ENCODE measurements at regions not wholly inside any gene's neighbourhood (a gene's known extent, or its start where the extent isn't known, plus 50 kb on each side); places are given as distances from the start of the nearest gene placed in this dataset.

DNA sequence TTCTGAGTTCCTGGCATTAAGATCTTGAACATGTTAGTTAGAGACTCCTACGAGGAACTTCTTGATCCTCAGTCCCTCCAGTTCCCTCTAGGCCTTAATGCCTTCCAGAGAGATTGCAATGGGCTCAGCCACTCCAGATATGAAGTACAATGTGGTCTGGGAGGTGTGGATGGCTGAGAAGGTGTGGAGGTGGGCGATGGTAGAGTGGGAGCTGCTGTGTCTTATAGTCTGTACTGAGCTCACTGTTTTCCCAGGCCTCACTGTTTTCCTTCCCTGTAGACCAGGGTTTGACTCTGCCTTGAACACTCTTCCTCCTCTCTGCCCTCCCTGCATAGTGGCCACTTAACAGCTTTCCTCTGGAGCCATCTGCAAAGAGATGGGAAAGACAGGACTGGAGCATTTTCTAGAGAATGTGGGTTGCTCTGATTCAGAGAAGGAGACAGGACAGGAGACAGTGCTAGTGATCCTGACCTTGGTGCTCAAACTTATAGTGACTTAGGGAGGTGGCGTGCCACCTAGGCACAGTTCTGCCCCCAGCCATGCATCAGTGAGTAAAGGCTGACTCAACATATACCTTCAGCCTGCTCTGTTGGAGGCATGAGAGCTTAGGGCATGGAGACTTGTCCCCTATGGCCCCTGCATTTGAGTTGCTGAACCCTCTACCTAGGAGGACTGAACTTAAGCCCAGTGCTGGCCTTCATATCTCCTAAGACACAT lies 129.7 kb downstream of the TDRD15 start:
- DNase-seq (ENCODE audit: extremely low read depth in 1 of 2, low read depth in 1 of 2), result no peak

DNA sequence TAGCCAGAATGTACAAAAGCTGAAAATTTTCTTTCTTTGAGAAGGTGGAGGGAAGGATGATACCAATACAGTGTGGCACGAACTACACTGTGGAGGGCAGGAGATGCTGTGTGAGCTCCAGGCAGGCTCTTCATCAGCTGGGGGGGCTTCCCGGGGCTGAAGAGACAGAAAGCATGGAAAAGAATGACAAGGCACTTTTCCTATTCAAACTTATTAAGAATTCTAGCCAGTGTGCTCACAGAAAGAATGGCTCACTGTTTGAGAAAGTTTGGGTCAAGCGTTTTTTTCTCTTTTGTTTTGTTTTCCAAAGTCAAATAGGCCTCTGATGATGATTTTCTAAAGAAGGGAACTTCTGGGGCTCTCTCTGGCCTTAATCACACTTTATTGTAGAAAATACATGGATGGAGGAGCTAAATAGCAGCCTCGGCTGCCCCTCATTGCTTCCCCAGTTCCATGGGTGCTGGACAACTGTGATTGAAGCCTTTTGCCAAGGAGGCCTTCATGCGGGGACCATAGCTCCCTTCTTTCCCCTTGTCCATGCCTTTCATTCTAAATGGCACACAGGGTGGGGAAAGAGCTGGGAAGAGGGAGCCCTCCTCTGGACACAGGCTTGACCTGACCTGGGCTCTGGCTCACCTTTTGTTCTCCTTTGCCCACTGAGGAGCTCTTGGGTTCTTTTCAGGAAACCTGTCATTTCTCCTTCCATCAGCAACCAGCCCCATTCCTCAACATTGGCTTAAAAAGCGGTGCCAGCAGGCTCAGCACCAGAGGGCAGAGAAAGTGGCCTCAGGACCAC lies 130.6 kb downstream of the TDRD15 start:
- DNase-seq (ENCODE audit: extremely low read depth in 1 of 2, low read depth in 1 of 2), result no peak

DNA sequence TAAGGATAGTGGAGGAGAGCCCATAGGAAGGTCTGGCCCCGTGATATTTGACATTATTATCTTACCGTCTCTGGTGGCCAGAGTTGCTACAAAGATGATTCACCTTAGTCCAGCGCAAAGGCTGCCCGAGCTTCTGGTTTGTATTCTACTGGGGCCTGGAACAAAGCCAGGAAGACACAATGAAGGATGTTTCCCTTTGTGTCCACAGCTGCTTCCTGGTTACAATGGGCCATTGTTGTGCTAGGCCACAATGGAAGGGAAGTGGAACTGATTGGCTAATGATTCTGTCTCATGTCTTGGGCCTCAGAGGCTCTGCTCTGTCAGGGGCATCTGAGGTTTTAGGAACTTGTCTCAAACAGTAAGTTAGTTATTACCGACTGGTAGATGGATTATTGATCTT lies 132.2 kb downstream of the TDRD15 start:
- no peak for DNase-seq (ENCODE audit: extremely low read depth in 1 of 2, low read depth in 1 of 2)

DNA sequence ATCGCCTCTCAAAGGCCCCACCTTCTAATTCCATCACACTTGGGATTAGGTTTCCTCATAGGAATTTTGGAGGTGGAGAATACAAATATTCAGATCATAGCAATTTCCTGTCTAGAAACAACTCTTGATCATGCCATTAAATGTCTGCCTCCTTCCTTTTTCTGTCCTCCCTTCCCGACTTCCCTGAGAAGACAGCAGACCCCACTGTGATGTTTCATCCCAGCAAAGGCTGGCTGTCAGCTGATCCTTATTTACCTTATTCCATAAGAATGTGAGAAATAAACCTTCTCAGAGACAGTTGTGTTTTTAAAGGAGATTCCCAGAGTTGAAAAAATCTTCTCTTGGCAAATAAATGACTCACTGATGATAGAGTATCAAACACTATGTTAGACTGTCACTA lies 133.9 kb downstream of the TDRD15 start:
- DNase-seq (ENCODE audit: extremely low read depth in 1 of 2, low read depth in 1 of 2), result no peak

DNA sequence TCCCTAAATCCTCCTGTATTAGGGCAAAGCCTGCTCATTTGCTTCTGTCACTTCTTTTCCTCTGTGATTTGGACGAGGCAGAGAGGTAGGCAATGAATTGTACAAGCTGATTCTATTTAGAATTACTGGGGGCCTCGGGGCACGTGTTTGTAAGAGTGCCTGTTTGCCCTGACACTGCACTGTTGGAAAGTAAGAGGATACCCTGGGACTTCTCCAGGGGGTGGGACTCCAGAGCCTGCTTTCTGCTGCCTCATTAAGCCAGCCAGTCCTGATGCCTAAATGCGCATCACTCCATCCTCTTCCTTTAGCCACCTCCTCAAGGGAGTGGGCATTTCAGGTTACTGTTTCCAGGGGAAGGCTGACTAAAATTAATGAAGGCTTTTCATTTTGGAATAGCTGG lies 134.3 kb downstream of the TDRD15 start:
- DNase-seq (ENCODE audit: extremely low read depth in 1 of 2, low read depth in 1 of 2), result no peak

DNA sequence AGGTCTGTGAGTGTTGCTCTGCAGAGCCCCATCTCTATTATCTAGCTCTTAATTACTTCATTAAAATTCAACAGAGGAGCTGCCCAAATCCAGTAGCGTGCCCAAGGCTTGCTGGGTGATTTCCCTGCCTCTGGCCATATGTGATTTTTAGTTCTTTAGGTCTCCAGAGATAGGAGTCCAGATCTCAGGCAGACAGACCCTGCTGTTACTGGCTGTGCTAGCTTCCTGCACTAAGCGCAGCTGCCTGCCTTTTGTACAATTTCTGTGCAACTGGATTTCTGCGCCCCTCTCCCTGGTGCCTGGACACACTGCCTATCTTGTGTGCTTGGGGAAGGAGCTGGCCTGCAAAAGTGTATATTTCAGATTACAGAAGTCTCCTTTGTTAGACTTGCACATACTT lies 136.5 kb downstream of the TDRD15 start:
- DNase-seq (ENCODE audit: extremely low read depth in 1 of 2, low read depth in 1 of 2), result no peak

DNA sequence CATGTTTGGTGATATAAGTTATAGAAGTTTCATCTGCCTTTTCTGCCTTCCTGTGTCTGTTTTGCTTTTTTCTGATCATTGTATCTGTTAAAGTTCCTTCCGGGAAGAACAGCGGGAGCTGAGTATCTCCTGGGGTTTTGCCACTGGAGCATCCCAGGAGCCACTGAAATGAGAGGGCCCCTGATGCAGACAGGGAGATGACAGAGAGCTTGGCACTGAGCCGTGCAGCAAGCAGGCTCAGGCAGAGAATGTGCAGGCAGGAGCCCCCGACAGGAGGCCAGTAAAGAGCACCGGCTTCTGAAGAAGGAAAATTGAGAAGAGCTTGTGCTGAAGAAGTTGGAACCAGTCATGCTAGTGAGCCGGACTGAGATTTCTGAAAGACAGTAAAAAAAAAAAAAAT lies 137.8 kb downstream of the TDRD15 start:
- DNase-seq (ENCODE audit: extremely low read depth in 1 of 2, low read depth in 1 of 2), result no peak

DNA sequence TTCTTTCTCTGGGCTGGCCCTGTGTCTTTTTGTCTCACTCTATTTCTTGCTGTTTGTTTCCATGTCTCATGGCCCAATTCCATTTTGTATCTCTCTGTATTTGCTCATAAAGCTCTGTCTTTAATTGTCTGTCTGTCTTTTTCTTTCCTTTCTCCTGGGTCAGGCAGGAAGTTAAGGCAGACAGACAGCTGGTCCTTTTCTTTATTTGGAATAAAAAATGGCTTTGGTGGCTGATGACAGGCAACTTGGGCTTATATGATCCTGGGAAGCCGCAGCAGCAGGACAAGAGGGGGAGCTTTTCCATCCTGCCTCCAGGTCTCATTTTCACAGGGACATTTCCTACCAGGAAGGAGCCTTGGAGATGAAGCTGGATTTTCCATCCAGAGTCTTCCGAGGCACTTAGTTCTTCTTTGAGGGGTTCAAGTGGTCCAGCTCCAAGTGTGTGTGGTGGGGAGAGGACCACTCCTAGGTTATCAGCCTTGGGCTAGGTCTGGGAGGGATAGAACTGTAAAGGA lies 138.7 kb downstream of the TDRD15 start:
- DNase-seq (ENCODE audit: extremely low read depth in 1 of 2, low read depth in 1 of 2), result no peak

DNA sequence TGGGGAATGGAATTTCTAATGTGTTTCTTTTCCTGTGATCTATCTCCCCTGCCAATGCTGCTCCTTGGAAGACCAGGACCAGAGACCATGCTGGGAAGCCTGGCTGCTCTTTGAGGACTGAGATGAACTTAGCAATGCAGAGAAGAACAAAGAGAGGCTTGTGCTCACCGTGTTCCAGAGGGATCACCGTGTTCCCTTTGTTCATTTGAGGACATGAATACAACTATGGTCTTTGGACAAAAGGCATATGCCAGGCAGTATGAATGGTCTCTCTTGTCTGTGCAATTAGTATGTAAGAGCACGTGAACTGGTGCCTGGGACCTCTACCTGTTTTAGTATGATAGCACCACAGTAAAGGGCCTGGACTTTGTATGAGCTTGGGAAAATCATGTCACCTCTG lies 139.9 kb downstream of the TDRD15 start:
- DNase-seq (ENCODE audit: extremely low read depth in 1 of 2, low read depth in 1 of 2), result no peak

DNA sequence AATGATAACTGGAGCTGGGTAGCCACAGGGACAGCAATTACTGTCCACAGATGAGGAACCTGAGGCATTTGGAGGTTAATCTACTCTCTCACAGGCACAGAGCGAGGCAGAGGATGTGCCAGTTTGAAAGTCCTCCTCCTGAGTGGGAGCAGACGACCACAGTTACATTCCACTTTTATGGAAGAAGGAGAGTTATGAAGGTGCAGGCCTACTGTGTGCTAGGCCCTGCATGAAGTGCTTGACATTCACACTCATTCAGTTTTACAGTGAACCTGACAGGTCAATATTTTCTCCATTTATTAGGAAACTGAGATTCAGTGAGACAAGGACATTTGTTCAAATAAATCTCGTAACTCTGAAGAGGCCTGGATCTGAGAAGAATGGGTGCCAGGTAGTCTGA lies 142.0 kb downstream of the TDRD15 start:
- no peak for DNase-seq (ENCODE audit: extremely low read depth in 1 of 2, low read depth in 1 of 2)

DNA sequence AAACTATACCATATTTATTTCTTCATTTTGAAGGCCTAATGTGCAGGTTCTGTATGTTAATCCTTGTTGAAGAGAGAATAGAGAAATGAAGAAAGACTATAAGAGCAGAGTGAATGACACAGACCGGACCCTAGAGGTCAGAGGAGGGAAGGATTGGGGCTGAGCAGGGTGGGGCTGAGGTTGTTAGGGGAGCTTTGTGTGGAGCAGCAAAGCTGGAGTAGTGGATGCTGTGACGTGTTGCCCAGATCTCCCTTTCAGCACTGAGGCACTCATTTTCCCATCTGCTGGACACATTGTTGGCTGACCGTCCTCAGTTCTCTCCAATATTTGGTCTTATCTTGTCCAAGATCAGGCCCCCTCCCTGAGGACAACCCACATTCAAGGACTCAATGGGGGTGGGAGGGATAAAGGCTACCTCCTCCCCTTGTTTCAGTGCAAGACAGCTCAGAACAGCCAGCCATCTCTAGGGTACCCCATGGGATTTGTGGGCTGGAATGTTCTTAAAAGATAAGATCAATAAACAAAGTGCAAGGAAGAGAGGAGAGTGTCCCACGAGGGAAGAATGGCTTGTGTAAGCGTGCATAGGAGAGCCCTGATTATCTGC lies 143.6 kb downstream of the TDRD15 start:
- no peak for DNase-seq (ENCODE audit: extremely low read depth in 1 of 2, low read depth in 1 of 2)

DNA sequence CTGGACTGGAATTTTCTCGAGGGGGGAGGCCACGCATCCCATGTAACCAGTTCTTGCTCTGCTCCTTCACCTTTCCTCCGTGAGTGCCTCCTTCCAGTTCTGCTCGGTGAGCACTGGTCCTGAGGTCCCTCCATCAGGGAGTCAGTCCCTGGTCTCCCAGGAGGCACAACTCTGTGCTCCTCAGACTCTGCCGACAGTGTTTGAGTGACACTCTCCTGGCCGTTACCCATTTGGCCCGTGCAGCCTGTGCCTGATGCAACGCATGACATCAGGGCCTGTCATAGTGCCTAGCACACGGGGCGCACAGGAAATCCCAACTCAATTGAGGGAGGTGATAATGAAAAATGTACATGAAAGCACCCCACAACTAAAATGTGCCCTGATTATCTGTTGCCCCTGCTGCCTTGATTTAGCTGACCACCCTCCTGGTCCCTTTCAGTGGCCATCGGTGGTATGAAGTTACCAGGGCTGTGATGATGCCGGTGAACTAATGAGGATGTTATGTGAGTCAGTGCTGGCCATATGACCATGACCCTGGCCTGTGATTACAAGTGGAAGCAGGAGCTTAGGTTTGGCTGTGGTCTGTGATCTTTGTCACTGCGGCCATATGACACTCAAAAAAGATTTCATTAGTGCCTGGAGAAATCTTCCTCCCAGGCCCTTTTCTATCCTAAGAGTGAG lies 144.6 kb downstream of the TDRD15 start:
- no peak for DNase-seq (ENCODE audit: extremely low read depth in 1 of 2, low read depth in 1 of 2)

DNA sequence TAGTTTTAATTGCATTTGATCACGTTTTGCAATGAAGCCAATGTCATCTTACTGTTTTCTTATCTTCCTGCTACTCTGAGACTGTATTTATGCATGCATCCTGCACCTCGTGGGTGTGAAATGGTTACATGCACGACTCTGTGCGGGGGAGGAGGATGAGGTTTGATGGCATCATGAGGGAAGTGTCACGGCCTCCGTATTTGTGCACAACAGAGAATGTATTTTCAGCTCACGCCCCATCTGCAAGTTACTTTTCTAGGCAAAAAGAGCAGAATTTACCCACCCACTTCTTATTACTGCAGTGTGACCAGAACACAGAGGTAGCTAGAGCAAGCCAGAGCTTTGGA lies 145.1 kb downstream of the TDRD15 start:
- DNase-seq (ENCODE audit: extremely low read depth in 1 of 2, low read depth in 1 of 2), result no peak

DNA sequence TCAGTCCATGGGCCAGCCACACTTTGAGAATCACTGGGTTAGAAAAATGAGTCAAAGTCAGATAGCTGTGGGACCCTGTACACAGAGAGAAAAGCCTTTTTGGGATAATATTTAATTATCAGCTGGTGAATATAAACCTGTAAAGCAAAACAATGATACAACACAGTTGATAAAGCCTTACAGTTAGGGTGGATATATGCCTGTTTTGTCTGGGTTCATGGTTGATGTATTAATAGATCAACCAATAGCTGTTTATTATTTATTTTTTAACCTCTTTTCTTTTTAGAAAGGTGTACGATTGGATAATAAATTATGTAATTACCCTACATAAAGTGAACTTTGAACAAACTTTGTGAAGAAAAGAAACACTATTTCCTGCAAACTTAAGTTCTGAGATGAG lies 145.6 kb downstream of the TDRD15 start:
- no peak for DNase-seq (ENCODE audit: extremely low read depth in 1 of 2, low read depth in 1 of 2)

DNA sequence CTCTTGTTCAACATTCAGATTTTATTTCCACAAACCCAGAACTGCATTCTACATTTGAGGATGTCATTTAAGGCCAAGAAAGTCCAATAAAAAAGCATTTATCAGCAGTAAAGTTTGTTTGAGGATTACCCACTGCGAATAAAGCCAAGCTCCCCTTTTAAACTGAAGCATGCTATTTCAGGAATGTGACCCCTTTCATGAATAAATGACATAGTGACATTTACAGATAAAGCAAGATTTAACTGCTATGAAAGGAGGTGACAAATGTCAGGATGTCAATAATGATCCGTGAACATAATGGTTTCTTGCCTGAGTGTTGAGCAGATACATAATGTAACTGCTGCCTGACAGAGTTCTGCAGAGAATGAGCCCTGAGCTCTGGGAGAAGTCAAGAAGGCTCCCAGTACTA lies 146.3 kb downstream of the TDRD15 start:
- DNase-seq (ENCODE audit: extremely low read depth in 1 of 2, low read depth in 1 of 2), result no peak

DNA sequence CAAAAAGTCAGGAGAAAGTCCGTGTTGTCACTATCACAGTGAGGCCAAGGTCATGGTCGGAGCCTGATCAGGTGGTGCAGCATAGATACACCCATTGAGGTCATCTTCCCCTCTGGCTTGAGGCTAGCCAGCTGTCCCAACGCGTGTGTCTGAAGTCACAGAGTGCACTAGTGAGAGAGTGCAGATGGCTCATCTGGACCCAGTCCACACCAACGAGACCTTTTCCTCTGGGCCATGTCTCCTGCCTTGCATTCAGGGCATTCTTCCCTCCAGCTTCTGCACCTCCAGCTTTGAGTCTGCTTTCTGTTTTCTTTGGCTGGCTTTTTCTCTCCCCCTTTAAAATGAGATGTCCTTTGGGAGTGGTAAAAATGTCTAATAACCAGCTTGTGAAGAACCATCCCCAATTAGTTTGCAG lies 146.9 kb downstream of the TDRD15 start:
- DNase-seq (ENCODE audit: extremely low read depth in 1 of 2, low read depth in 1 of 2), result no peak

DNA sequence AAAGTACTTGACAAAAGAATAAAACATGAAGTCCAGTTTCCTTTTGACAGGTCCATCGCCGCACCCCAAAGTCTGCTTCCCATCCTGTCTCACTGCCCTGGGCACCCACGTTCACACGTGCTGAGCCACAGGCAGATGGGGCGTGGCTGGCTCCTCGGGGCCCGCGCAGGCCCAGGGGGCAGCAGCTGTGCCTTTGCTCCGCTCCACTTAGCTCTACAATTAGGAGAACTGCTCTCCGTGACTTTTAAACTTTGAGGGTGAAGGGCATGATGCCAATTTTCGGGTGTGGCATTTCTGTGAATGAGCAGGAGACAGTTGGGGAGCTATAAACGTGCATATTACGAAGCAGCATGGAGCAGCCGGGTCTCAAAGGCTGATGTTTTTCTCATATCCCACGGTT lies 152.4 kb downstream of the TDRD15 start:
- no peak for DNase-seq (ENCODE audit: extremely low read depth in 1 of 2, low read depth in 1 of 2)

DNA sequence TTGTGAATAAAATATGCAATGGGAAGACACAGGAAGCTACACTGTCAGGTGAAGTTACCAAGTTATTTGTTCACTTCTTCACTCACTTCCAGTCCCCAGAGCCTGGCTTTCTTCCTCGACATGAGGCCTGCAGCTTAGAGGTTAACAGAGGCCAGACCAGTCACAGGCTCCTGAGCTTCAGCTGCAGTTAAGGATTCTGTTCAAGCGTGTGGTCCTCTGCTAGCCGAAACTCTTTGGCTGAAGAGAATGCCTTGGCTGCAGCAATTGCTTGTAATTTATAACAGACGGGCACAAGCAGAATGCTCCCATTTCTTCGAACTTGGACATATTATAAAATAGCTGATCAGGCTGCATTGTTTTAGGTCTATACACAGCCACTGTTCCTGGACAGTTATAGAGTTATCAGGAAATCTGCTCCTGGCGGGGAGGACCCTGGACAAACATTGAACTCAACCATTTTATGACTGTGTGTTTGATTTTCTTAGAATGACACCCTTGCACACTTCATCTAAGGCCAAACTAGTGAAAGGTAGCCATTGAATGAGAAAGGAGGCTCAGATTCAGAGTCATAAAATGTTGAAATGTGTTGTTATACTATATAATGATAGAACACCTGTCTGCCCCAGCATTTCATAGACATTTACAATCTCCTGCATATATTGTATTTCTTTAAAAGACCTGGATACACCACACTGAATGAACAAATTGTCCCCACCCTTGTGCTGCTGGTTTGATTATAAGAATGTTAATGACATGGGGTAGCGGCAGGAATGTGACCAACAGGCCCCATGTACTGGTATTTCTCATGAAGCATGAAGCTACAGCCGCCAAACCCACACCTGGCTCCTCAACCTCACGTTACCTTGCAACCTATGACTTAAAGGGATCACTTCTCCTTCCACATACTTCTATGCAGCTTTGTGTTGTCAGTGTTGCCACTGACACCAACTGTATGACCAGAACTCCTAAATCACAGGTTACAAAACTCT lies 153.6 kb downstream of the TDRD15 start:
- DNase-seq (ENCODE audit: extremely low read depth in 1 of 2, low read depth in 1 of 2), result no peak

DNA sequence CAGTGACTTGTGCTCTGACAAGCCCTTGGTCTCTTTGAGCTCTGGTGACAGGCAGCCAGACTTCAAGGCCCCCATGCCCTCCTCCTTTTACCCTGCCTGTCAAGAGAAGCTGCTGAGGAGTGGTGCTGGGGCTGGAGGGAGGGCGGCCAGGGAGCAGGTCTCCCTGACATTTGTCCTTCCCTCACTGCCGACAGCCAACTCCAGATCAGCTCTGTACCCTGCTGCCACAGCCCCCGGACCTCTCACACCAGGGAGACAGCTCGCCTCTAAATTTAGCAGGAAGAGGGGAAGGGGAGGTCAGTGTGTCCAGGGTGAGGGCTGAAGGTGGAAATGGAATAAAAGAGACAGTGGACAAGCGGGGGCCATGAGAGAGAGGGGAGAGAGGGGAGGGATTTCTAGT lies 155.8 kb downstream of the TDRD15 start:
- no peak for DNase-seq (ENCODE audit: extremely low read depth in 1 of 2, low read depth in 1 of 2)

DNA sequence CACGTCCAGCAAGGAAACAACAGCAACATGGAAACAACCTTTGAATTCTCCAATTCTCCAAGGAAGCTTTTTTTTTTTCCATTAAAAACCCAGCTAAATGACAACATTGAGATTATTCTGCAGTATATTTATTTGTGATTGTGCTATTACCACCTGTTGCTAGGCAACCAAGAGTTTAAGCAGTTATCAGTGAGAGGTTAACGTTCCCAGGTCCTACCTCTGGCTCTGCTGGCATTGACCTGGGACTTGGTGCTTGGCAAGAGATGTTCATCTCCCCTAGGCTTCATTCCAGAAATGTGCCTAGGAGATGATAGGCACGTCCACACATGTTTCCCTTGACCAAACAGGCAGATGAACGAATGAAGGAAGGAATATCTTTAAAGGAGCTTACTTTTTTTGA lies 157.0 kb downstream of the TDRD15 start:
- no peak for DNase-seq (ENCODE audit: extremely low read depth in 1 of 2, low read depth in 1 of 2)
